GM18858 (cell line): ENCODE measurements at regions not wholly inside any gene's neighbourhood (a gene's known extent, or its start where the extent isn't known, plus 50 kb on each side); places are given as distances from the start of the nearest gene placed in this dataset.

Experiments
- ATAC-seq: cut with Tn5 transposase; IDR thresholded peaks from one replicate; pipeline ENCODE4 v1.9.1; 2021; ENCODE audit not compliant: unreplicated experiment

DNA sequence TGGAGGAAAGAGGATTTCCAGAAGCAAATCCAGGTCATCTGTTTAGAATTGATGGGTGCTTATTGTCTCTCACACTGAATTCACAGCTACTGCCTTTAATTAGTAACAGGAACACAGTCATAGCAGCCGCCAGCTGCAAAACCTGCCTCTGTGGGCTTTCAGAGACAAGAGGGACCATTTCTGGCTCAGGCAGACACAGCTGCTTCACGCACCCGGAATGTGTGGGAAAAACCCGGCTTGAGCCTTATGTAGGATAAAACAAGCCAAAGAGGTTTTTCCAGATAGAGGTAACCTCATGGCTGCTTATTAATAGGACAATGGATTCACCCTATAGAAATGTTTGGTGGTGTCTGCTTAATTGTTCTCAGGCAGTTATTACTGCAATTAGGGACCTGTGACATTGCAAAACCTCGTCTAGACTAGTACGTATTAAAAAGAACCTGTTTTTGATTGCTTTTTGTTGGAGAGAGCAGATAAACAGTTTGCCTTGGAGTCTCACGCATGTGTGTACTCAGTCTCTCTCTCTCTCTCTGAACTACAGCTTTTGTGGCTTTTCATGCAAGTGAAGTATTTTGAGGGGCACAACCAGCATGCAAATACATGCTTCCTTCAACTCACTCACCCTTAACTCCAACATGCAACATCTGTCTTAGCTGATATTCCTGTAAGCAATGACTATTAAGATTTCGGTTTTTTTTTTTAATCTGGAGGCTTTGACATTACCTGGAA is 302.7 kb downstream of the PLK2 start:
- ATAC-seq, result no peak

DNA sequence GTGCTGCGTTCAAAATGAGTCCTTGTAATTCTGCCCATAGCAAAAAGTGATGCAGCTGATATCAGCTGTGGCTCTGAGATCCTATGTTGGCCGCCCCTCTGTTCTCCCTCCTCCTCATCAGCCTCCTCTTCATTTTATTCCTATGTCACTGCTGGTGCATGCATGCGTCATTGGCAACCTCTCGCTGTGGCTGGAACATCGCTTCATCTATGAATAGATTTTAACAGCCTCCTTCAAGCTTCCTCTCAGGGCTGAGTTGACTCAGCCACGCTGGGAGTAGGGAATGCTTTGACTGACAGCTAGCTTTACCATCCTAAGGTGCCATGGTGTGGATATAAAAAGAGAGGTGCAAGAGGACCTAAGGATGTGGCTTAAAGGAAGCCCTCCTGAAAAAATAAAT is 303.5 kb downstream of the PLK2 start:
- no peak for ATAC-seq

DNA sequence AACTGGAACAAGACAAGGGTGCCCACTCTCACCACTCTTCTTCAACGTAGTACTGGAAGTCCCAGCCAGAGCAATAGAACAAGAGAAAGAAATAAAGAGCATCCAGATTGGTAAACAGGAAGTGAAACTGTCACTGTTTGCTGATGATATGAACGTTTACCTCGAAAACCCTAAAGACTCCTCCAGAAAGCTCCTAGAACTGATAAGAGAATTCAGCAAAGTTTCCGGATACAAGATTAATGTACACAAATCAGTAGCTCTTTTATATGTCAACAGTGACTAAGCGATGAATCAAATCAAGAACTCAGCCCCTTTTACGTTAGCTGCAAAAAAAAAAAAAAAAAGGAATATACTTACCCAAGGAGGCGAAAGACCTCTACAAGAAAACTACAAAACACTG is 306.6 kb downstream of the PLK2 start:
- no peak for ATAC-seq

DNA sequence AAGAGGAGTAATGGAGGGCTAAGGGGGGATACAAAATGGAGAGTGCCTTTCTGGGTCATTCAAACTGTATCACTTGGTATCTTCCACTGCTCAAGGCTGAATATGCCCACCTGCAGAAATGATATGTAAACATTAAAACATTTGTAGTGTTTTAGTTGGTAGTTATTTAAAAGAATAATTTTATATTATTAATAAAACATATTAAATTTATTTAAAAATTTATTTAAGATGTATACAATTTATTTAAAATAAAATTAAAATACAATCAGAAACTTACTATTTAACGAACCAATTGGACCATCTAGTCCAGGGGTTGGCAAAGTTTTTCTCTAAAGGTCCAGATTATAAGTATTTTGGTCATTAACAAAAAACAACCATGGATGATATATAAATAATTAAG is 308.5 kb downstream of the PLK2 start:
- no peak for ATAC-seq

DNA sequence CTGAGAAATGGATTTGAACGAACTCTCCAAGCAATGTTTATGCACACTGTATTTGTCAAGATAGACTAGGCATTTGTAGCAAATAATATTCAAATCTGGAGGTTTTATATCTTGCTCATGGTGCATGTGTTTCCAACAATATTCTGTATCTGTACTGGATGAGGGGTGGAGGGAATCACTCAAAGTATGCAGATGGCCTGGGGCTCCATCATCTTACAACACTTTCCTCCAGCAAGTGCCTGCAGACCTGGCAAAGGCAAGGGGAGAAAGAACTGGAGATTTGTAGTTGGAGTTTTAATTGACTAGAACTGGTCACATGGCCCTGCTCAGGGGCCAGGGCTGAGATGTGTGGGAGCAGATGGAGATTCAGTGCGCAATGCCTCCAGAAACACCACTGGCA is 309.0 kb downstream of the PLK2 start:
- ATAC-seq, result no peak

DNA sequence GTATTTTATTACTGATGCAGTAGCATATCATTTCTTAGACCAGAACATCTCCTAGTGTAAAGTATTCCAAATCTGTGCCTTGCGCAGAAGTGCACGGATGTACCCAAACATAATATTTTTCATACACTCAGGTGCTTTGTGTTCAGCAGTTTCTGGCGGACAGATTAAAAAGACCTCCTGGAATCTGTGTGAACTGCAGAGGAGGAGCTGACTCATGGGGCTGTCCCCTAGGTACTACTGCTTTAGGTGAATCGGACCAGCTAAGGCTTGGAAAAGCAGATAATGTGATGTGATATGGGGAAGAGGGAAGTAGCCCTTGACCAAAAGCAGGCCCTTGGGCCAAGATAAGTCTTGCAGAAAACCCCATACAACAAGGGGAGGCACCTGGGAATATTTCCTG is 310.1 kb downstream of the PLK2 start:
- no peak for ATAC-seq

DNA sequence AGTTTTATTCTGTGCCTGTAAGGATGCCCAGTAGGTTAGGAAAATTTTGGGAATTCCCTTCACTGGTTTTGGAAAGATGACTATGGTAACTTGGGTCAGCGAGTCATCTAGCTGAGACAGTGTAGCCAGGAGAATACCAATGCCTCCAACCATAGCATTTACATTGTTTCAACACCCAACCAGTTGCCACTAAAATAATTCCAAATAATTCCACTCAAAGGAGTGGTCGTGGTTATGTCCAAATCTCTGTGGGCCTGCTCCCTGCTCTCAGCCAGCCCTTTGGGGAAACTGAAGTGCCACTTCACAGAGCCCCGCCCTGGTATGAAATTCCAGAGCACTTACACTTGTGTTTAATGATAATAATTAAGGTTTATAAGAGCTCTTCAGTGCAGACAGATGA is 310.5 kb downstream of the PLK2 start:
- no peak for ATAC-seq

DNA sequence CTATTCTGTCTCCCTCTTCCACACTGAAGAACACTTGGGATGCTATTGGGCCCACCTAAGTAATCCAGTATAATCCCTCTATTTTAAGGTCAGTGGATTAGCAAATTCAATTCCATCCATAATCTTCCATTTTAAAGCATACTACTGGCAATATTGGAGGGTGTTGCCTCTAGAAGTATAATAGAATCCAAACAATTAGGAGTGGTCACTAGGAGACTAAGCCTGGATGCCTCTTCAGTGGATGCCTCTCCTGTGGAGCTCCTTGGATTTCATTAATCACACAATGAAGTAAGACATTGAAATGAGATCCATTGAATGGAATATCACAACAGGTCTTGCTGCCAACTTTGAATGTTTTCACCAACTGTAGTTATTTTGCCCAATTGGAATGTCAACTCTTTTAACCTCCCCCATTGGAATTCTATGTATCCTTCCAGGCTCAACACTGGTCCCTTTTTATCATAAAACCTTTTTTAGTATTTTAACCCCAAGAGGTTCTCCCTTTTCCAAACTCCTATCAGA is 311.6 kb downstream of the PLK2 start:
- no peak for ATAC-seq

DNA sequence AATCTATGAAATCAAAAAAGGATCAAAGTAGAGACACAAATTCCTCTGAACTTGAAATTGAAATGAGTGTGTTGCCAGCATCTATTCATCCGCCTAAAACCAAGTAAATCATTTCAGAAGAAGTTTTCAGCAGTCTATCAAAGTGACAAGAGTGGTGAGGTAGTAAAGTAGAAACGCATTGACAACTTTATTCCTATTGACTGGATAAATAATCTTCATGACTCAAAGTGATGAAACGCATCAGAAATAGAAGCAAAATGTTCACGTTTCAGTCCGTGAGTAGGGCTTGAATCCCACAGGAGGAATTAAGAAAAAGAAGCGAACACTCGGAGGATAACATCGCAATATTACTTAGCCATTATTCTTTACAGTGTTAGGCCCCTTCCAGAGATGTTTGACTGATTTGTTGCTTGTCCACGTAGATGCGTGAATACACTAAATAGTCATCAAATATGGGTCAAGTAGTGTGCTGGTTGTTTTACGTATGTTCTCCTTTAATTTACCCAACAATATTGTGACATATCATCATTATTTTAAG is 314.4 kb downstream of the PLK2 start:
- no peak for ATAC-seq

DNA sequence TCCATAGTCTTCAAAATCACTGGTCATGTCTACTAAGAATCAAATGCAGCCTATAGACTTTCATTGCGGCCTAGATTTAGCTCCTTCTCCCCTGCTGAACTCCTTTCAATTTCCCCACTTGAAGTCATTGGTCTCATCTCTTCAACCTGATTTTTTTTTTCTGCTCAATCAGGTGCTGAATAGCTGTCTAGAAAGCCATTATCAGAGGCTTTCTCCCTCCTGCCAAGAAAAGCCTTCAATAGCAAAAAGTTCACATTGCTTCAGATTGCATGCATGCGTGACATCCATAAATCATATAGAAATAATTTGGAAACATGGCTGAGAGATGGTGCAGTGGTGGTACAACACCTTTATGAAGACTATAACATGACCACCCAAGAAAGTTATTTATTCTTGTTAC is 316.2 kb downstream of the PLK2 start:
- no peak for ATAC-seq

DNA sequence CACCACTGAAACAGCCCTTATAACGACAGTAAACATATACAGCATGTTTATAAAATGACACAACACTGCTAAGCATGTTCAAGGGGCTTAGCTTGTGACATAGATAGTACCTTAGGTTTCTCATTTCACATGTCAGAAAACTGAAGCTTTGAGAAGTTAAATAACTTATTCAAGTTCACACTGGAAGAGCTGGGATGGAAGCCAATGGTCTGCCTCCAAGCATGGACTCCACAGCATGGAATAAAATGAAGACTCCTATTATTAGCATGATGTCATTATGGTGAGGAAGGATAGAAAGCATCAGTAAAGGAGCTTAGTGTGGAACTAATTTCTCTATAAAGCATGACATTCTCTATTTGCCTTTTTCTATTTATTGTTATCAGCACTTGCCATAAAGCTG is 316.7 kb downstream of the PLK2 start:
- ATAC-seq, result no peak

DNA sequence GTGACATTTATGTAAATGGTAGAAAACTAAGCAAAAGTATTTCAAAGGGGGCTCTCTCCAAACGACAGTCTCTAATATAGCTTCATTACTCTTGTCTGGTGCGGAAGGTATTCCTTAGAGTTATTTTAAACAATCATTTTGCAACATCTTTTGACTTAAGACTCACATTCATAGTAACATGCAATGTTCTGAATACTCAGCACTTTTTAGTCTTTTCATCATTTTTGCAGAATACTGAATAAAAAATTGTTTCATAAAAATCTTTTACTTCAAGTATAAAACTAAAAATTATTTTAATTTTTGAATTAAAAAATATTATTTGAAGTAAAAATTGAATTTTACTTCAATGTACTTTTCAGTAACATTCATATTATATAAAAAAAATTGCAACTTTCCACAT is 321.1 kb downstream of the PLK2 start:
- ATAC-seq, result no peak

DNA sequence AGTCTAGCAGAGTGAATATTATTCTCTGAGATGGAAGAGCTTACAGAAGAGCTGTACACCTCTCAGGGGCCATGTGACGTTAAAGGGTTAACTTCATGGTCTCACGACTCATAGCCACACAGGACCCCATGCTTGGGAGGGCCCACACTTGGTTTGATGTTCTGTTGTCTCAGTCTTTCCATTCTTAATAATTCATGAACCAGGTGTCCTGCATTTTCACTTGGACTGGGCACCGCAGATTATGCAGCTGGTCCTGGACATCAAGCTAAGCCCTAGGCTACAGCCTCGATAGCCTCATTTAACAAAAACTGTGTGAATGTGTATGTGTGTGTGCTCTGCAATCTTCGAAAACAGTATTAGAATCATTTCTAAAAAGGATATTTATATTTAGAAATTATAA is 323.5 kb downstream of the PLK2 start:
- ATAC-seq, result no peak

DNA sequence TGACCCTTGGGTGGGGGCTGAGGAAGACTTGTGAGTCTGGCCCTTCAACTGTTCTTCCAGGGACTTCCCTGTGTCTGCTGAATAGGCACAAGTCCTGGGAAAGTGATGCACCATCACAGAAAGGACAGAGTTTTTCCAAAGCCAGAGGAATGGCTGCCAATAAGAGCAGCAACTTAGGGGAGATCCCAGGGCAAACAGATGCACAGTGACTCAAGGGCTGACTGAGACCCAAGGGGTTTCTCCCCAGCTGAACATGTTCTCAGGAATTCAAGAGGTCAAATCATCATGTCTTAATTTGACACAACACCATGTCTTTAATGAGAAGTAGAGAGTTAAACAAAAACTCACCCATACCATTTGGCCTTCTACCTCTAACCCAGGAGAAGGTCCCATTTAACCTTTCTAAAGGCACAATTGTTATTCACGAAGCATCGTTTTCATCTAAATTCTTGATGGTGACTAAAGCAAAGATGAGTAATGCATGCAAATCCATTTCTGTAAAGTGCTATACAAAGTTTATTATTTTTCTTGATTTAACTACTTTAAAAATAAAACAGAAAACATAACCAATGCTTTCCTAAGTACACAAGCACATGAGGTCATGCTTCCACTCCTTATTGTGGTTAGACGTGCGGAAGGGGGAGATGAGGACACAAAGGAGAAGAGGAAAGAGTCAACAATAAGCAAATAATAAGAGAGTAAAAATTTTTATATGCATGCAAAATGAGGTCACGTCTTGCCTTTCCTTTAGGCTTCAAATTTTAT is 324.1 kb downstream of the PLK2 start:
- no peak for ATAC-seq

DNA sequence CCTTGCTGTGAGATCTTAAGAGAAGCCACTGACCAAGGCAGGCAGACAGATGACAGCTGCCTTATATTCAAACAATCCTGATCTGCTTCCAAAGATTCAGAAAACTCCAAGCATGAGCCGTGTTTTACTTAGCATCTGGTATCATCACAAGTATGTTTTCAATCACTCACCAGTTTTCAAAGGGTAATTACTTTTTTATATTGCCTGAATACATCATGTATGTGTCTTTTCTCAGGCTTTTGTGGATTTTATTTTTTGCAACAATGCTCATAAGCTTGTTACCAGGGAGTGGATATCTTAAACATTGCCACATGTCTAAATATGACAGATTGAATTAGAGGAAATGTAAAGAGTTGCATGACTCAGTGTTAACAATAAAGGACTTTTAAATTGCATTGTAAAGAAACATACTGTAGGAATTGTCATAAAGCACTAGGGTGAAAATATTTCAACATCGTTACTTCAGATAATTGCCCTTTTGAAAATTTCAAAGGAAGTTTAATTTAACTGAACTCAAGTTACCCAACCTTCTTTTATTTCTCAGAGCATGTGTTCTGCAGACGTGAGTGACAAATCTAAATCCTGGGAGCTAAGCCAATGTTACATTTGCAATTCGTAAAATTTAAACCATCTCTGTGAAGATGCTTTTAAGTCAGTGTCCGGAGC is 326.1 kb downstream of the PLK2 start:
- ATAC-seq, result no peak

DNA sequence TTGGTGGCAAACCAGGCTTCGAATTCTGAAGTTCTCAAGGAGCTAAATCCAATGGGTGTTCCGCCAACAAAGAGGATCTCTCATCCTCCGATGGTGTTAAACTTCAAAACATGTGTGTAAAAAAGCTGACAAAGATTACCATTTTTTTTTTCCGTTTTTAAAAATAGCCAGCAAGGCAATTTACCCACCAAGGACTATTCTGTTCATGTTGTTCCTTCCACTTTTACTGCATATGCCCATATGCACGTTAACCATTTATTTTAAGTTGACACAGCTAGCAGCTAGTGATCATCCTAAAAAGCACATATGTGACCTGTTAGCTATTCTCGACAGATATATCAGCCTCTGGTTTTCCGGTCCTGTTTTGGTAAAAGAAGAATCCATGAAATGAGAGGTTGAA is 326.7 kb downstream of the PLK2 start:
- no peak for ATAC-seq

DNA sequence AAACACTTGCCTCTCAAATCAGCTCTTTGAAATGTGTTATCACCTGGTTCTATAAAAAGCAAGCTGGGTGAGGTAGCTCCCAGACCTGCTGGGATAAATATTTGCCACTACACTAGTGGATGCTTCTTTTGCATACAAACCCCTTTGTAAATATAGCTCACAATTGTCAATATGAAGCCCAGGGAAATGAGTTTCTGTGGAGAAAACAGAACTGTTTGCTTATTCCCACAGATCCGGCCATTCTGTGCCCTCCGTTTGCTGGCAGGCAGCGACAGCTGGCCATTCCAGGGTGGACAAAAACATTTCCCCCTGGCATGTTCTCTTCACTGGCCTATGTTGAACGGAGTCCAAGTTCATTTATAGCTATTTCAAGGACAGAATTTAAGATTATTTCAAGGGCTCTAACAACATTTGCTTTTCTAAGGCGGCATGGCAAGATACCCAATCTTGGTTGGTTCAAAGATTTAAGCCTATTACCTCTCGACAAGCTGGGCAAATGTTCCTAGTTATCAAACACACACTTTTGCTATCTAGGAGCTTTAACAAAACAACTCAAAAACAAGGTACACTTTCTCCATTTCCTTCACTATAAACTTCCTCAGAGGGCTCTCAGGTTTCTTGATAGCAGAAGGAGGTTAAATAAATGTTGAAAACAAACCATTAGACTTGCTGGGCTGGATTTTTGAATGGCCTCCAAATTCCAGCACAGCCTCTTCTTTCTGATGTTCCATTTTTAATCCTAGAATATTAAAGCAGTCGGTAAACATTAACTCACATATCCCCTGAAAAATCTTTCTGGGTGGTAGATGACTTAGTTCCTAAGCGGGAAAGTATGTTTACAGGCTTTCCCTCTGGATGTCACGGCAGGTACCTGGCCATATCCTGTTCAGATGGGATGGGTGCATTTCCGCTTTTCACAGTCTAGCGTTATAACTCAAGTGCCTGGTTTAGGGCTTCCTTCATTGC is 332.3 kb downstream of the PLK2 start:
- ATAC-seq, result no peak

DNA sequence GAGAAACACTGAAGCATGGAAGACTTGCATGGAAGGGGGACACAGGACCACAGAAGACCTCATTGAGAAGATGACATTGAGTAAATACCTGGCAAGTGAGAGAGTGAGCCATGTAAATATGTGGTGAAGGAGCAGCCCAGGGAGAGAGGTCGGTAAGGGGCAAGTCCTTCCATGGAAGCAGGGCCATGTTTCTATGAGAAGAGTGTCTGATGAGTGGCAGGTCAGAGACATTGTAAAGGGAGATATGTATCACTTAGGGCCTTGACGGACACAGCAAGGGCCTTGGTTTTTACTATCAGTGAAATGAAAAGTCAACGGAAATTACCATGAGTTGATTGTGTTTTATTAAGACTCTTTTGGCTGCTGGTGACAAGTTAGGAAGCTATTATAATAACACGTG is 336.4 kb downstream of the PLK2 start:
- no peak for ATAC-seq

DNA sequence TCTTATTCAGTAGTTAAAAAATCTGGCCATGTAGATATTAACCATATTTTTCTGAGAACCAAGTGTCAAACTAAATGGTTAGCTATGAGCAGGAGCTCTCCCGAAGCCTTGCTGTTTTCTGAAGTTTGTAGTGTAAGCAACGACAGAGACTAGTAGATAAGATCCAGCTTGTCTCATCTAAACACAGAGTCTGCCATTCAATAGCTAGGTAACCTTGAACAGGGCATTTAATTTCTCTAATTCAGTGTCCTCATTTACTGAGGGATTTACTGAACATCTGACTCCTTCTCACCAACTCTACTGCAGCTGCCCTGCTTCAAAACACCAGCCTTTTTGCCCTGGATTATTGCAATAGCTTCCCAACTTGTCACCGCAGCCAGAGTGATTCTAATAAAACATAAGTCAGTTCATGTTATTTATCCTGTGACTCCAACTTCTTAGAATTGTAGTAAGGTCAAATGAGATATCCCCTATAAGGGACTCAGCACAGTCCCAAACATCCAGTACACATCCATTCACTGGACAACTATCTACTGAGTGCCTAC is 337.0 kb downstream of the PLK2 start:
- ATAC-seq, result no peak

DNA sequence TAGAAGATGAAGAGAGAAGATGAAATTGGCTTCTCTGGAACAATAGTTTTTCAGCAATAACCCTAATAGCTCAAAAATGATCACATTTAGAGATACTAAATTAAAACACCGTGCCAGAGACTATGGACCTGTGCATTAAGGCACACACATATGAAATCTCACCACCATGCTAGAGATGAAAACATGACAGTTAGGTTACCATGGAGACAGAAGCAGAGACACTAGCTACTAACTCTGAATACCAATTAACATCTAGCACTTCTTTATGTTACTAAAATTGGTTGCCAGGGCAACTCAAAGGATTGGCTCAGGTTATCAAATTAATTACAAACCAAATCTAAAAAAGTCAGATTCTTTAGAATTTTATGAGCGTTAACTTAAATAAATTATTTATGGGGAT is 337.7 kb downstream of the PLK2 start:
- ATAC-seq, result no peak
